GM21367 (cell line): ENCODE measurements at regions not wholly inside any gene's neighbourhood (a gene's known extent, or its start where the extent isn't known, plus 50 kb on each side); places are given as distances from the start of the nearest gene placed in this dataset.

Experiments used
- ATAC-seq: cut with Tn5 transposase; IDR thresholded peaks from one replicate; pipeline ENCODE4 v1.9.1; 2021; ENCODE audit not compliant: unreplicated experiment

- no peak for ATAC-seq
Measured at GRCh38 chr16:82252582-82252981, 82.6 kb upstream of the MPHOSPH6 start.

DNA sequence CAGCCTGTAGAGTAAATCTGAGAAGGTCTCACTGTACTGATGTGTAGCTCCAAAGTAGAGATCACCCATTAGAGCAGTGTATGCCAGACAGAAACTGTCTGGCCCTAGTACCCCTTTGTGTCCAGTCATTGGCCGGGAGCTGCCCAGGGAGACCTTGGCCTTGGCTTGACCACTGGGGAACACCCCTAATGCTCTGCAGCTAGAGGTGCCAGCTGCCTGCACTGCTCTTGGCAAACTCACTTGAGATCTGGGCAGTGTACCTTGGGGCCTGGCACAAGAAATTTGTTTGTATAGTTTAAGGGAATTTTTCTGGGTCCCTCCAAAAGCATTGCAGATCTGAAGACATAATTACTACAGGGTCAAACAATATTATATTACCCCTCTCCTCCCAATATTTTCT lies 78.7 kb upstream of the MPHOSPH6 start:
- no peak for ATAC-seq

- ATAC-seq = no peak
Measured at GRCh38 chr16:82248012-82248656, 78.1 kb upstream of the MPHOSPH6 start.

- no peak for ATAC-seq
Measured at GRCh38 chr16:82242201-82242600, 72.2 kb upstream of the MPHOSPH6 start.

DNA sequence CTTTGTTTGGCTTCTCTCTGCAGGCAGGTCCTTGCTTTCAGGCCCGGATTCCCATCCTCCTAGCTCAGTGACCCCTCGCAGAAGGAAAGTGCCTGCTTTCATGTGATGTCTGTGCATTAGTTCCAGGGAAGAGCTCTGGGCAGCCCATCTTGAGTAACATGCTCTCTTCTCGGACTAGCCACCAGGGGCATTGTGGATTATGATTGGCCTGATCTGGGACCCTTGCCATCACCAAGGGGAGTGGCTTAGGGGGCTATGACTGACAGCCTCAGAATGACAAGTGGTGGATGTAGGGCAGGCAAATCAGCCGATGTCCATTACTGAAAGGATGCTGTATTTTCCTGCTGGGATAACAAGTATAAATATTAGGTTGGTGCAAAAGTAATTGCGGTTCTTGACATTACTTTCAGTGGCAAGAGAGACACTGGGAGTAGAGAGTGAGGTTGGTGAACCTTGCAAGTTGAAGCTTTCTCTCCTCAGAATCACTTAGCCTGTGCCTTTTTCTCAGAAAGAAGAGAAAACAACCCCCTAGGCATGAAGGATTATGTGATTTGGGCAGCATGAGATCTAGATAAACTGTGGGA lies 71.5 kb upstream of the MPHOSPH6 start:
- ATAC-seq = no peak

- ATAC-seq = no peak
Measured at GRCh38 chr16:82240111-82240510, 70.1 kb upstream of the MPHOSPH6 start.

DNA sequence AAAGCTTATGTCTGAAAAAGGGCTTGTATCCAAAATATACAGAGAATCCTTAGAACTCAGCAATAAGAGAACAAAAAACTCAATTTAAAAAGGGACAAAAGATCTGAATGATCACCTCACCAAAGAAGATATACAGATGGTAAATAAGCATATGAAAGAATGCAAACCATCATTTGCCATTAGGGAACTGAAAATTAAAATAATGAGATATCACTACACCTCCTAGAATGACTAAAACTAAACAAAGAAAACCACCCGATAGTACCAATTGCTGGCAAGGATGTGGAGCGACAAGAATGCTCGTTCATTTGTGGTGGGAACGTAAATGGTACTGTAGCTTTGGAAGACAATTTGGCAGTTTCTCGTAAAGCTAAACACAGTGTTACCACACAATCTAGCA lies 66.9 kb upstream of the MPHOSPH6 start:
- ATAC-seq = no peak

DNA sequence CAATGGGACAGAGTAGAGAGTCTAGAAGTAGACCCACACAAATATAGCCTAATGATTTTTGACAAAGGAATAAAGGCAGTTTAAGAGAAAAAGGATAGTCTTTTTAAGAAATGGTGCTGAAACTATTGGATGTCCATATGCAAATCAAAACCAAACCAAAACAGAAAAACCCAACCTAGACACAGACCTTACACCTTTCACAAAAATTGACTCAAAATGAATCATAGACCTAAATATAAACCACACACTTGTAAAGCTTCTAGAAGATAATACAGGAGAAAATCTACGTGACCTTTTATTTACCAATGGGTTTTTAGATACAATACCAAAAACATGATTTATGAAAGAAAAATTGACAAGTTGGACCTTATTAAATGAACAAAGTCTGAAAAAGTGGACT lies 66.4 kb upstream of the MPHOSPH6 start:
- ATAC-seq = peak; percentile 64

- ATAC-seq = no peak
Measured at GRCh38 chr16:82232806-82233205, 62.8 kb upstream of the MPHOSPH6 start.

DNA sequence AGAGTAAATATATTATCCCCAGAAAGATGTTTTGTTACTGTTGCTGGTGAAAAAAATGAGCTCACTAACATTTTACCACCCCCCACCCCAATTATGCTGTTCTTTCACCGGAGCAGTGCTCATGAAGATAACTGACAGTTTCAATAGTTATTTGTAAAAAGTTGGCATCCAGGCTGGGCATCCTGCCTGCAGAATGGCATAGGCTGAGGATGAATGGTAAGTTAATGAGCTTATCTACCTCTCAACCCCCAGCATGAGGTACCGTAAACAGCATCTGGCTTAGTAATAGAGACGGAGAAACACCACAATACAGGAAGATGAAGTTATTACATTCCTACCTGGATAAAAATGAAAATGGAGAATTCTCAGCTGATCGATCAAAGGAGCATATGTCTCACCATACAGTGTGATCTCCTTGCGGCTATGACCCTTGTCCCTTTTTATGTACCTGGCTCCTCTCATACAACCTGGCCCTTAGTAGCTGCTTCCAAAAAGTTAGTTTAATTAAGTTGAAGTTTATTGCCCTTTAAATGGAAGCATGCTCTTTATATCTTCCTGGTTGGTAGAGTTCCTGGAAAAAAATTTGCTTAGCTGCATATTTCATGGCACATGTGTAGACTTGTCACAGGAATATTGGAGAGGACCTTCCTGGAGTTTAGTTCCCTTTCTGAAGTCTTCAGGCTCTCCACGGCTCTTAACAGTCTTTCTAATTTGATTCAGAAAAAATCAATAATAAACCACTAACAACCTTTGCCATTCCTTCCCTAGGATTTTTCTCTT lies 61.2 kb upstream of the MPHOSPH6 start:
- ATAC-seq = no peak

- no peak for ATAC-seq
Measured at GRCh38 chr16:82229800-82230619, 60.0 kb upstream of the MPHOSPH6 start.

DNA sequence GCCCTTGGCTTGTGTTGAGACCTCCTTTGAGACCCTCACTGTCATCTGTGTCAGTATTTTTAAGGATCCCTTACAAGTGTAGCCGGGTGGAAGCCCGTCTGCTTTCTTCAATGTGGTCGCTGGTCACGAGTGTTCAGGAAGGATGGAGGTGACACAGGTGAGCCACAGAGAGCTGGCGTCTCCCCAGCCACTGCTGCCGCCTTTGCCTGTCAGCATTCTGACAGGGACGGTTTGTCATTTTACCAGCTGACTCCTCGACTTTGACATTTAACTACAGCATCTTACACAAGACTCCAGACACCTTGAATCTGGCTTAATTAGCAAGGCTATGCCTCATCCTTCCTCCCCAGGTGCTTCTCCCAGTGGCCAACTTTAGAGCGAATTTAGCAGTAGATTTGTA lies 56.3 kb upstream of the MPHOSPH6 start:
- no peak for ATAC-seq

GRCh38 chr16:82224821-82225220 lies 54.8 kb upstream of the MPHOSPH6 start:
- no peak for ATAC-seq

DNA sequence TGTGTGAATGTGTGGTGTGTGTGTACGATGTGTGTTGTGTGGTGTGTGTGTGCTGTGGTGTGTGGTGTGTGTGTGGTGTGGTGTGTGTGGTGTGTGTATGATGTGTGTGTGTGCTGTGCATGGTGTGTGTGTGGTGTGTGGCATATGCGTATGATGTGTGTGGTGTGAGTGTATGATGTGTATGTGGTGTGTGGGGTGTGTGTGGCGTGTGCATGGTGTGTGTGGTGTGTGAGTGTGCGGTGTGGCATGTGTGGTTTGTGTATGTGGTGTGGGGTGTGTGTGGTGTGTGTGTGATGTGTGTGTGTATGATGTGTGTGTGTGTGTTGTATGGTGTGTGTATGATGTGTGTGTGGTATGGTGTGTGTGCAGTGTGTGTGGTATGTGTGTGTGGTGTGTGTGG lies 50.5 kb upstream of the MPHOSPH6 start:
- no peak for ATAC-seq
